ENCODE measurements at regions not wholly inside any gene's neighbourhood (a gene's known extent, or its start where the extent isn't known, plus 50 kb on each side); places are given as distances from the start of the nearest gene placed in this dataset.

DNA sequence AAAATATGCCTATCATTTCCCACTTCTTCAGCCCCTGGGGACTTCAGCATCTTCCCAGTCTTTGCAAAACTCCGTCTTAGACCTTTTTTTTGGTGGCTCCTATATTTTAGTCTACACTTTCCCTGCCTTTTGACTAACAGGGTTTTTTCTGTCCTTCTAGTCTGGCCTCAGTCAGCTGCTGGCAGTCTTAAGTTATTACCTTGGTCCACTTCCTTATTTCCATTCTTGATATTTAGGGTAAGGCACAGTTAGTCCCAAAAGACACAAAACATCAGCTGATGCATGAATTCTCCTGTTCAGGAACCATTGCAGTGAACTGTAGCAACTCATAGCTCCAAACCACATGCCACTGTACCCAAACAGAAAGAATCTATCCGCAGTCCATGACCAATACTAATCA lies 234.6 kb upstream of the RFC3 start:
- TF ChIP-seq EZH2 (IDR thresholded peaks at IDR 0.05) (no peak), POLR2AphosphoS5 (IDR thresholded peaks at IDR 0.05; ENCODE audit: borderline replicate concordance, low read depth, low read length) (no peak)

All from SK-N-MC (cell line).